ENCODE measurements at regions not wholly inside any gene's neighbourhood (a gene's known extent, or its start where the extent isn't known, plus 50 kb on each side); places are given as distances from the start of the nearest gene placed in this dataset.

DNA sequence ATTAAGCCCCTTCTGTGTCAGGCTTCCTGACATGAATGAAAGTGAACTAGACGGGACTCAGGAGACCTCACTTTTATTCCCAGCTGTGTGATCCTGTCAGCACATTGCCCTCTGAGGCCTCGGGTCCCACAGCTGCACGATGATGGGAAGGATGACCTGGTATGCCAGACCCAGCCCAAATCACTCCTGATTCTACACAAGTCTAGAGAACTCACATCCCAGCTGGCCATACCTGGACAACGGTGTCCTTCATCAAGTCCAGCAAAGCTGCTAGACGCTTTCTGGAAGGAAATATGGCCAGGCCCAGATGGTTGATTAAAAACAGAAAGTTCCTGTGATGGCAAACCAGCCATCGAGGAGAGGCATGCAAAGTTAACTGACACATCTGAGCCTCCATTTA lies 118.0 kb upstream of the FSTL4 start:
- dilution Hi-C loops (cut with MboI; ENCODE audit: extremely low pct_ligation_motif_present, low sequenced_read_pairs) = no loop called here
- no peak for FAIRE-seq
- no peaks in the 10 kb centered on the region for H3K4me1 ChIP-seq (ENCODE audit: control insufficient read depth, extremely low read depth, insufficient read depth, low read length)

GRCh38 chr5:133729800-133730199 lies 117.5 kb upstream of the FSTL4 start:
- TF ChIP-seq CTCF (optimal IDR thresholded peaks at IDR 0.05 in 1 of 3, IDR thresholded peaks at IDR 0.05 in 1 of 3, conservative IDR thresholded peaks at IDR 0.05 in 1 of 3; ENCODE audit: extremely low read depth in 1 of 3, insufficient read depth in 2 of 3, low read length in 3 of 3) = no peak
- no peak for TF ChIP-seq EZH2 (IDR thresholded peaks at IDR 0.05; ENCODE audit: low read length)
- no peak for FAIRE-seq
- H3K9ac ChIP-seq (ENCODE audit: control insufficient read depth, extremely low read depth, insufficient read depth, low read length) = no peak overlapping the region

More for the DNA sequence above, 118.0 kb upstream of the FSTL4 start:
- Histone ChIP-seq H3K9ac (ENCODE audit: control insufficient read depth, extremely low read depth, insufficient read depth, low read length) (no peak overlapping the region), H3K4me2 (ENCODE audit: control insufficient read depth, extremely low read depth, insufficient read depth, low read depth, low read length) (no peak overlapping the region), H3K27me3 (ENCODE audit: control insufficient read depth, extremely low read depth, insufficient read depth, low read length) (peaks cover 4% of the 10 kb centered on the region), H3K79me2 (ENCODE audit: control insufficient read depth, insufficient read depth, low read length) (no peaks in the 10 kb centered on the region), H3K4me3 (ENCODE audit: control insufficient read depth in 2 of 3, extremely low read depth in 1 of 3, insufficient read depth in 2 of 3, low read depth in 1 of 3, low read length in 3 of 3) (no peak overlapping the region), H4K20me1 (ENCODE audit: control insufficient read depth, extremely low read depth, insufficient read depth, low read length) (no peaks in the 10 kb centered on the region), H3K9me1 (ENCODE audit: control insufficient read depth, extremely low read depth, insufficient read depth, low read length) (no peaks in the 10 kb centered on the region), H3K9me3 (ENCODE audit: control insufficient read depth, low read depth, low read length) (no peaks in the 10 kb centered on the region), H2AFZ (ENCODE audit: control insufficient read depth, low read length) (no peak overlapping the region), H3K36me3 (ENCODE audit: control insufficient read depth in 2 of 2, extremely low read depth in 1 of 2, insufficient read depth in 2 of 2, low read length in 2 of 2) (no peaks in the 10 kb centered on the region), H3K27ac (ENCODE audit: control insufficient read depth, insufficient read depth, low read length) (no peak overlapping the region)
- TF ChIP-seq CTCF (optimal IDR thresholded peaks at IDR 0.05 in 1 of 3, IDR thresholded peaks at IDR 0.05 in 1 of 3, conservative IDR thresholded peaks at IDR 0.05 in 1 of 3; ENCODE audit: extremely low read depth in 1 of 3, insufficient read depth in 2 of 3, low read length in 3 of 3) = no peak
- TF ChIP-seq EZH2 (IDR thresholded peaks at IDR 0.05; ENCODE audit: low read length) = no peak
- no peak for DNase-seq (ENCODE audit: low read depth, low spot score)

More at GRCh38 chr5:133729800-133730199, 117.5 kb upstream of the FSTL4 start:
- no peak overlapping the region for H3K27ac ChIP-seq (ENCODE audit: control insufficient read depth, insufficient read depth, low read length)
- no peak for DNase-seq (ENCODE audit: low read depth, low spot score)
- H3K36me3 ChIP-seq (ENCODE audit: control insufficient read depth in 2 of 2, extremely low read depth in 1 of 2, insufficient read depth in 2 of 2, low read length in 2 of 2) = no peaks in the 10 kb centered on the region
- dilution Hi-C loops (cut with MboI; ENCODE audit: extremely low pct_ligation_motif_present, low sequenced_read_pairs) = no loop called here
- H3K4me2 ChIP-seq (ENCODE audit: control insufficient read depth, extremely low read depth, insufficient read depth, low read depth, low read length) = no peak overlapping the region
- no peaks in the 10 kb centered on the region for H3K4me1 ChIP-seq (ENCODE audit: control insufficient read depth, extremely low read depth, insufficient read depth, low read length)
- H4K20me1 ChIP-seq (ENCODE audit: control insufficient read depth, extremely low read depth, insufficient read depth, low read length) = no peaks in the 10 kb centered on the region
- H3K79me2 ChIP-seq (ENCODE audit: control insufficient read depth, insufficient read depth, low read length) = no peaks in the 10 kb centered on the region
- no peaks in the 10 kb centered on the region for H3K9me1 ChIP-seq (ENCODE audit: control insufficient read depth, extremely low read depth, insufficient read depth, low read length)
- peaks cover 4% of the 10 kb centered on the region for H3K27me3 ChIP-seq (ENCODE audit: control insufficient read depth, extremely low read depth, insufficient read depth, low read length)
- no peaks in the 10 kb centered on the region for H3K9me3 ChIP-seq (ENCODE audit: control insufficient read depth, low read depth, low read length)
- H3K4me3 ChIP-seq (ENCODE audit: control insufficient read depth in 2 of 3, extremely low read depth in 1 of 3, insufficient read depth in 2 of 3, low read depth in 1 of 3, low read length in 3 of 3) = no peak overlapping the region
- no peak overlapping the region for H2AFZ ChIP-seq (ENCODE audit: control insufficient read depth, low read length)
